Middle frontal gyrus (tissue), 1 donor: ENCODE measurements at regions not wholly inside any gene's neighbourhood (a gene's known extent, or its start where the extent isn't known, plus 50 kb on each side); places are given as distances from the start of the nearest gene placed in this dataset.
"Not testable (repeated sequence)": the region's sequence is repeated elsewhere in the genome, so short reads cannot be mapped to it uniquely, and the experiment has no call there.

Experiments used
- DNase-seq: peaks from one replicate; pipeline ENCODE4 v3.0.0-alpha.2; 2015; ENCODE audit warnings: low spot score; ENCODE audit errors: extremely low spot score

DNA sequence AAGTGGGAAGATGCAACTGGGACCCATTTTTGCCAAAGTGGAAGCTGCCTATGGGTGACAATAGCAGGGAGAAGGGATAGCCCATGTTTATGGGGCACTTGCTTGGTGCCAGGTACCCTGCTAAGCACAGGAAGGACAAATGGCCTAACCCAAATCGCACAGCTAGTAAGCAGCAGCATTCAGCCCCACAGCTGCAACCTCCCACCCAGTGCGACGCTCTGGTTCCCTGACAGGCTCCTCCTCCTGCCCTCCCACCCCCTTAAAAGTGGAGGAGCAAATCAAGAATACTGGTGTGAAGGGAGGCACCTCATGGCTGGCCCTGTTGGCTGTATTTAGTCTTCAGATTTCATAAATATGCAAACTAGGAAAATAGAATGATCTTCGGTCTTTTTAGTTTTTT lies 76.2 kb downstream of the RIN2 start:
- no peak for DNase-seq

DNA sequence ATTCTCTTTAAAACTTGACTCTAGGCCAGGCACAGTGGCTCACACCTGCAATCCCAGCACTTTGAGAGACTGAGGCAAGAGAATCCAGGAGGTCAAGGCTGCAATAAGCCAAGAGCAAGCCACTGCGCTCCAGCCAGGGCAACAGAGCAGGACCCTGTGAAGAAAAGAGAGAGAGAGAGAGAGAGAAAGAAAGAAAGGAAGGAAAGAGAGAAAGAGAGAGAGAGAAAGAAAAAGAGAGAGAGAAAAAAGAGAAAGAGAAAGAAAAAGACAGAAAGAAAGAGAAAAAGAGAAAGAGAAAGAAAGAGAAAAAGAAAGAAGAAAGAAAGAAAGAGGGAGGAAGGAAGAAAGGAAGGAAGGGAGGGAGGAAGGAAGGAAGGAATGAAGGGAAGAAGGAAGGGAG lies 76.7 kb downstream of the RIN2 start:
- no peak for DNase-seq

DNA sequence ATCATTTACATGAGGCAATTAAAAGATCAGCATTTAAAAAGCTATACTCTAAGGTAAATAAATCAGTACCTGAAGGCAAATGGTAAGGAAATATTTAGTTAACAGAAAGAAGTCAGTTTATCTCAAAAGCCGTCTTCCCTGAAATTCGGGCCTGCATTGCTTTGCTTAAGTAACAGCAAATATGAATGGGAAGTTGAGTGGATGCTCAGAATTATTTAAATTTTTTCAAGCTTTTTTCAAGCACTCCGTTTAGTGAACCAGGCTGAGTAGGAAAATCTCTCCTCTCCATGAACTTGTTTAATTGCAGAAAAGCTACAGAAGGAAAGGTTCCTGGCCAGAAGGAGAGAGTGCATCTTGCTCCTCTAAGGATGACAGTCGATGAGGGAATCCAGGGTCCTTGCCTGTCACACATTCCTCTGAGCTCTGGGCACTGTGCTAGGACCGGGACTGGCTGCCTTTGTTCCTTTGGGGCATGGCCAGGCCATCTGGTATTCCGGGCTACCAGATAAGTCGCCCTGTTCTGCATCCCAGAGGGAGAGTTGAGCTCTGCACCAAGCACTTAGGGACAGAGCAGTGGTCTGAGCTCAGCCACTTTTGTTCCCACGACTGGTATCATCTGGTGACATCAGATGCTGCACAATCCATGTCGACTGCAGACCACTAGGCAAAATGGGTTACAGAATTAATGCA lies 77.6 kb downstream of the RIN2 start:
- peak; percentile 40 for DNase-seq

DNA sequence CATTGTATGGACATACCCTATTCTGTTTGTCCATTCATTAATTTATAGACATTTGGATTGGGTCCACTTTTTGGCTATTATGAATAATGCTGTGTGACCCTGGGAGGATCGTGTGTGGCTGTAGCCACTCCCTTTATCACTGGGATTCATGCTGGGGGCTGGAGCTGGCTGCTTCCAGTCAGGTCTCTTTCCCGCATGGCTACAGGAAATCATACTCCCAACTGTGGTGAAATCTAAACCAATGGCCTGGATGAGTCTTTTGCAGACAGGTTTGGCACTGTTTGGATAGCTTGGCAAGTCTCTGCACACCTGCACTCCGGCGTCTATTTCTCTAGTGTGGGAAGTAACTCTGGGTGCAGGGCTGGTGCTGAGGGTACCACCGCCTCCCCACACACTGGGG lies 80.4 kb downstream of the RIN2 start:
- DNase-seq: no peak

DNA sequence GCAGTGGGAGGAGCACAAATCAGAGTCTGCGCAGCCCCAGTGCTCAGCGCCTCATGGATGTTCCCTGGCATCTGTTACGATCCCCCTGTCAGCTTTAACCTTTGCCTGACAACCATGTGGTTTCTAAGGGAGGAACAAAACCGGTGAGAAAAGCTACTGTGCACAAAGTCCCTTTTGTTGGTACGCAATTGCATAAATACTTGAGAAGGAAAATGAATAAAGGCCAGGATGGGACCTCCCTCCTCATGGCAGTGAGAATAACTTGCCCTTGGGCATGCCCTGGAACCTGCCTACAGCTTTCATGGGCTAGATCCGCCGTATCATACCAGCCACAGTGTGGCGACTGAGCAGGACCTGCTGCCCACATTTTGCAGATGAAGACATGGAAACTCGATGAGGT lies 81.0 kb downstream of the RIN2 start:
- no peak for DNase-seq

DNA sequence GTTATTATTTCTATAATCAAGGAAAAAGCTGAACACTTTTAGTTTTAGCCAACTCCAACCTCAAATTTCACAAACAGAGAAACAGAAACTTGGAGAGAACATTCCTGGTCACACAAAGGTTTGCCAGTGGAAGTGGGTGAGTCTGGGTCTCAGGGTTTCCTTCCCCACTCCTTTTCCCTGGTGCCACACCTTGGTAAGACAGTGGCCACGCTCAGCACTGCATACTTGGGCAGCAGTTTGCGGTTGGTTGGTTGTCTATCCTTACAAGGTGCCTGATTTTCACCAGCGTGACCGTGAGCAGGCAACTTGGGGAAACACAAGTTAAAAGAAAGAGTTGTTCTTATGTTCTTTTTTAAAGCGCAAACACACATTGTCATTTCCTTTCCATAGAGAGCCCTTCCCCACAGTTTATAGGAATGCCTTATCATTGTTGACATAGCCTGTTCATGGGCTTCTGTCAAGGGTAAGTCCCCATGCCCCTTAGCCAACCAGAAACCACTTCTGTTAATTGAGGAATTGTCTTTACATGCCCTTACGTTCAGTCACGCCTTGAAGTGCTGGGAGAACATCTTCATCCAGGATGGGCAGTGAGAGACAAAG lies 82.2 kb downstream of the RIN2 start:
- no peak for DNase-seq

DNA sequence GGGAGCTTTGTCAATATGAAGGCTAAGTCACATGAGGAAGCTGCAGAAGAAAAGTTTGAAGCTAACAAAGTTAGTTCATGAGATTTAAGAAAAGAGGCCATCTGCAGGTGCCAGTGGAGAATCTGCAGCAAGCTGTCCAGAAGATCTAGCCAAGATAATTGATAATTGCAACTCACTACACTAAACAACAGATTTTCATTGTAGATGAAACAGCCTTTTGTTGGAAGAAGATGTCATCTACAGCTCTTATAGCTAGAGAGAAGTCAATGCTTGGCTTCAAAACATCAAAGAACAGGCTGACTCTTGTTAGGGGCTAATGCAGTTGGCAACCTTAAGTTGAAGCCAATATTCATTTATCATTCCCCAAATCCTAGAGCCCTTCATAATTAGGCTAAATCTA lies 83.7 kb downstream of the RIN2 start:
- DNase-seq: no peak

DNA sequence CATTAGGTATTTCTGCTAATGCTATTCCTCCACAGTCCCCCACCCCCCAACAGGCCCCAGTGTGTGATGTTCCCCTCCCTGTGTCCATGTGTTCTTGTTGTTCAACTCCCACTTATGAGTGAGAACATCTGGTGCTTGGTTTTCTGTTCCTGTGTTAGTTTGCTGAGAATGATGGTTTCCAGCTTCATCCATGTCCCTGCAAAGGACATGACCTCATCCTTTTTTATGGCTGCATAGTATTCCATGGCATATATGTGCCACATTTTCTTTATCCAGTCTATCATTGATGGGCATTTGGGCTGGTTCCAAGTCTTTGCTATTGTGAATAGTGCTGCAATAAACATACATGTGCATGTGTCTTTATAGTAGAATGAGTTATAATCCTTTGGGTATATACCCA lies 86.8 kb downstream of the RIN2 start:
- DNase-seq: not testable (repeated sequence)

DNA sequence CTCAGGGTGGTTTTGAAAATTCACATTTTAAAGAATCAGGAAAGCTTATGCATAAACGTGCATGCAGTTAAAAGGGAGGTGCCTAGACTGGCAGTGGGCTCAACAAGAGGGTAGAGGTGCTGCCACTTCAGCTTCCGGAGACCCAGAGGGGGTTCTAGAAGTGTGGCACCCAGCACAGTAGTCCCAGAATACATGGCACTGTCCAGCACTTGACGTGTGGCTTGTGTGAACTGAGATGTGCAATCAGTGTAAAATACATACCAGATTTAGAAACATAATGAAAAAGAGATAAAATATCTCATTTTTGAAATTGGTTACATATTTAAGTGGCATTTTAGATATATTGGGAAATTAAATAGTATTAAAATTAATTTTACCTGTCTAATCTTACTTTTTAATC lies 89.3 kb downstream of the RIN2 start:
- no peak for DNase-seq

DNA sequence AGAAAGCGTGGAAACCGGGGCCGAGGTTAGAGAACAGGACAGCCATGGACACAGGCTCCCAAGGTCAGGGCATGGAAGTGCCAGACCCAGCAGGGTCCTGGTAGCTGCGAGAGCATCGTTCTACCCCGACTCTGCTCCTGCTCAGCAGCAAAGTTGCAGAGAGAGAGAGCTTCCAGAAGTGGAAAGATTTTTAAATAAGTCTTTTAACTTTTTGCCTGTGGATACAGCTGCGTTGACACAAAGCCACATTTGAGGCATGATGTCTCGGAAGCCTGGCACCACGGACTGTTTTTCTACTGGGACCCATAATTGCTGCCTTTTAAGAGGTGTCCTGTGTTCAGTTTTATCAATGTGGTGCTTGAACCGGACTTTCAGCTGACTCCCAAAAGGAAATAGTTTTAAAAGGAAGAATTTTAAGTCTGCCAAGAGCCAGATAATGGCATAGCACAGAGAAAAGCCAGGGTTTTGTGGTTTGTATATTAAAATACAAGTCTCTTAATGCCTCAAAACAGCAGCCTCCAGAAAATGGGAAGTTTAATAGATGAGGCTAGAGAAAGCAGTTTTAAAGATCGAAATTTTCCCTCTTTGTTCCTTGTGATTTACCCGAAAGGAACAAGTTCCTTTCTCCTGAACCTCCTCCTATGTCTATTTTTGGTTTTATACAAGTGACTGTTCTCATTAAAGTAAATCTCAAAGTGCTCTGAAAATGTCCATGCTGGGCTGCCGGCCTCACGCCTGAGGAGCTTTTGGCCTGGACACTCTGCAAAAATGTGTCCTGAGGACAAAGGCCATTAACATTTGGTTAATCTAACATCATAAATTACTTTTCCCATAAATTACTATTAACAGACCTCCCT lies 91.5 kb downstream of the RIN2 start:
- no peak for DNase-seq

DNA sequence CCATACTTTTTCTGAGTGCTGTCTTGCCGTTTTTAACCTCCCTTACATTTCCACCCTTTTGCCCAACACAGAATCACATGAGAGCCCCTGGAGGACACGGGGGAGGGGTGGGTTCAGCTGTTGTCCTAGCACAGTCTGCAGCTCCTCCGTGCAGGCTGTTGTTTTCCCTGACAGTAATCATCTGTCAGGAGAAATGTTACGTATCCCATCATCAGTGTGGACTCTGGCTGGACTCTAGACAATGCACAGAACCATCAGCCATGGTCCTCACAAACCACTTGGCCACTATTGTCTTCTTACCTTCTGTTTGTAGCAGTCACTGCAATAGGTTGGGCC lies 92.1 kb downstream of the RIN2 start:
- DNase-seq: no peak

DNA sequence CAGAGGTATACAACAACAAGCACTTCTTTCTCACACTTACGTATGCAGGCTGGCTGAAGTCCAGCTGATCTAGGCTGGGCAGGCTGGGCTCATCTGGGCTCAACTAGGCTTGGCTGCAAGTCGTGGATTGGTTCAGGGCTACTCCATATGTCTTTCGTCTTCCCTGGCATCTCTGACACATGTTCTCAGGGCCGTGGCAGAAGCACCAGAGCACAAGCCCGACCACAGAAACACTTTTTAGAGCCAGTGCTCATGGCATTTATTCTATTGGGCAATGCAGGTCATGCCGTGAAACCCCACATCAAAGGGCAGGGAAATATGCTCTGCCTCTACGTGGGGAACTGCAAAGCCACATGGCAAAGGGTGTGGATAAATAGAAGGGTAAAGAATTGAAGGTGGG lies 93.8 kb downstream of the RIN2 start:
- DNase-seq: no peak

DNA sequence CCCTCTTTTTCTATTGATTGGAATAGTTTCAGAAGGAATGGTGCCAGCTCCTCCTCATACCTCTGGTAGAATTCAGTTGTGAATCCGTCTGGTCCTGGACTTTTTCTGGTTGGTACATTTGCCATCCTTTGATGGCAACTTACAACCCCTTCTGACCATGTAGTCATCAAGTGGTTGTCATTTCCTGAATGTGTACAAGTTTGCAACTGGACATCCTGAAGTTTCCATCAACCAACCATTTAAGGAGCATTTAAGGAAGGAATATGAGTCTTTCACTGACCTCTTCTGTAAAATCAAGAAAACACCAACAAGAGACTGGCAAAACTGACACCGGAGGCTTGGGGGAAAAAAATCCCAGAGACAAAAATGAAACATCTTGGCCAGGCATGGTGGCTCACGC lies 97.4 kb downstream of the RIN2 start:
- DNase-seq: no peak

DNA sequence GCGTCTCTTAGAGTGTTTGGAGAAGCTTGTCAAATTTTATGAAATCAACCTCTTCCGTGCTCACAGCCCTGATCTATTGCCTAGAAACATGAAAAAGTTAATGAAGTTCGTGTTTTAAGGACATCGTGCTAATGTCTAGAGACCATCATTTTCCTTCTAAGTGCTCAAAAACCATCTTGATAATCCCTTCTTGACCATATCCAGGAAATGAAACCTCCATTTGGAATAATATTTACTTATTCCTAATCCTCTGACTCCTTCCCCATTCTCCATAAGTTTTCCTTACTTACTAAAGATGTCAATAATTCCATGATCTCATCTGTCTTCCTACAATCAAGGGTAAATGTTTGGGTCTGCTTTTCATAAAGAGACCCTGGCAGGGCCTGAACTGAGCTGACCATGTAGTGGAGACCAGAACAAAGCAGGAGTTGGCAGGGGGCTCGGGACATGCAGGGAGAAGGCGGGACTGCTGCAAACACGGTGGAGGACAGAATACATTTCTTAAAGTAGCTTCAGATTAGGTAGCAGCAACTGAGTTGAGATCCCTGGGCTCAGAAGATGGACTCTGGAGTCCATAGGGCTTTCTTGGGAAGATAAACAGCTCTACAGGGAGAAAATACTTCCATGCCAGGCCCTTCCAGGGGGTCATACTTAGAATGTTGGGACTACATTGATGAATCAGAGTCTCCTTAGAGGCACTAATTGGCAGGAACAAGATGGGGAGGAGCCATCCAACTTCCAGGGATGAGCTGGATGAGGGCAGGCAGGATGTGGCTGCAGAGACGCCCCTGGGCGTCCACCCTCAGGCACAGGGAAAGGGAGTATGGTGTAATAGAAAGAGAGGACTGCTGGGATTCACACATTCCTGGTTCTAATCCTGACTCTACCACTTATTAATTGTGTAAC lies 100.7 kb downstream of the RIN2 start:
- no peak for DNase-seq

DNA sequence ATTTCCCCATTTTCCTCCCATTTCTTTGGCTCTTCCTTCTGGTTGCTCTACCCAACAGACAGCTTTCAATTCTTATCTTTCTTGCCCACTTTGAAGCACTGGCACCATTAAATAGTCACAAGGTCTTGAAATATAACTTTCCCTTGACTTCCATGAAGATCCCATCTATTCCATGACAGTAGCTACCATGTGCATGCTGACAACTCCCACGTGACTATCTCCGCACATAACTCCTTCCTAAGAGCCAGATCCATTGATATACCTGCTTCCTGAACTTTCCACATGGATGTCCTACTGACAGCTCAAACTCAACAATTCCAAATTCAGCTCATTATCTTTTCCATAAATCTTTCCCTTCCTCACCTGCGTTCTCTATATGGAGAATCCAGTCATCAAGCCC lies 101.4 kb downstream of the RIN2 start:
- no peak for DNase-seq

DNA sequence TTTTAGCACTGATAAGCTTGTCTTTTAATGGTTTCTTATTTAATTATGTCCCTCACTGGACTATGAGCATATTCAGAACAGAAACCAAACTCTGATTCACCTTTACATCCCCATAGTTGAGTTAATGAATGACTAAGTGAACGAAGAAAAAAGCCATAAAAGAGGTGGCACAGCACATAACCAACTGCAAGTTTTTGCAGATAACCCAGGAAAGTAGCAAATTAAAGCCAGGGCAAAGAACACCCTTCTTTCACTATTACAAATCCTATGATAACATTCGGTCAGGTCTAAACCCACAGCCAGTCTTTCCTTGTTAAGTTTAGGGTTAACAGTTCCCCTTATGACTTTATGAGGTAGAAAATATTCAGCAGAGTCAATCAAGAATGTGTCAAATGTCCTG lies 102.7 kb downstream of the RIN2 start:
- no peak for DNase-seq

DNA sequence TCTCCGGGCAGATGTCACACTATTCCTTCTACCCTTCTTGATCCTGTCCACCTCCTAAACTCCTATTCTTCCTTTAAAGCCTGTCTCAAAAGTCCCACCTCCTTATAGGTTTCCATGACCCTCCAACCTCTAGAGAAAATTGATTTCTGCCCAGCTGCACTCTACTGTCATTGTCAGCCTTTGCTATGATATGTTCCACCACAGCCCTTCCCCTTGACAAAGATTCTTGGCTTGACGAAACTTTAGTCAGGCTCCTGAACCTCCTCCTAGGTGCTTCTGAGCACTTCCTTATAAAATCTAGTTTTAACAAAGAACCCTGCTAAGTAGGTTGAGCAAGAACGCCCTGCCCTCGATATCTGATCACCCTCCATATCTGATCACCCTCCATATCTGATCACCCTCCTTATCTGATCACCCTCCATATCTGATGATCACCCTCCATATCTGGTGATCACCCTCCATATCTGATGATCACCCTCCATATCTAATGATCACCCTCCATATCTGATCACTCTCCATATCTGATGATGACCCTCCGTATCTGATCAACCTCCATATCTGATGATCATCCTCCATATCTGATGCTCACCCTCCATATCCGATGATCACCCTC lies 103.2 kb downstream of the RIN2 start:
- DNase-seq: no peak

DNA sequence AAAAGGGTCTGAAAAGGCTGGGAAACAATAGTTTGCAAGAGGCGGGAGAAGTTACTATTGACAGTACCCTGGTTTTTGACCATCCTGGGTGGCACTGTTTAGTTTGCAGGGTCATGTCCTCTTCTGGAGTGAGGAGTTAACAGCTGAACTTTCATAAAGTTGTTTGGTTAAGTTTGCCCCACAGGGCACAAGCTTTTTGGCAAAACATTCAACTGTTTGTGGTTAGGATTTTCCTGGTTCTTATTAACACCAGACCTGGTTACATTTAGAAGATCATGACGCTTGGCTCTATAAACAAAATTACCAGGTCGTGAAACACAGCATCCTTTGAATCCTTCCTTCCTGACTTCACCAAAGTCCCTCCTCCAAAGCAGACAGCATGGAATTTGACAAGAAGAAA lies 106.1 kb downstream of the RIN2 start:
- DNase-seq: no peak

DNA sequence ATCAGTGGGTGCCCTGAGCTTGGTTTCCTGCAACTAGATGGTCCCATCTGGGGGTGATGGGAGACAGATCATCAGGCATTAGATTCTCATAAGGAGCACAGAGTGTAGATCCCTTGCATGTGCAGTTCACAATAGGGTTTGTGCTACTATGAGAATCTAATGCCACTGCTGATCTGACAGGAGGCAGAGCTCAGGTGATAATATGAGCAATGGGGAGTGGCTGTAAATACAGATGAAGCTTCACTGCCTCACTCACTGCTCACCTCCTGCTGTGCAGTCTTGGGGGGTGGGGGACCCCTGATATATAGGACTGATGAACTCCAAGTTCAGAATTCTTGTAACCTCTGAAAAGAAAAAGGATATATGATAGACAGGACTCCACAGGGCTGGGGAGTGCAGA lies 108.0 kb downstream of the RIN2 start:
- DNase-seq: no peak

DNA sequence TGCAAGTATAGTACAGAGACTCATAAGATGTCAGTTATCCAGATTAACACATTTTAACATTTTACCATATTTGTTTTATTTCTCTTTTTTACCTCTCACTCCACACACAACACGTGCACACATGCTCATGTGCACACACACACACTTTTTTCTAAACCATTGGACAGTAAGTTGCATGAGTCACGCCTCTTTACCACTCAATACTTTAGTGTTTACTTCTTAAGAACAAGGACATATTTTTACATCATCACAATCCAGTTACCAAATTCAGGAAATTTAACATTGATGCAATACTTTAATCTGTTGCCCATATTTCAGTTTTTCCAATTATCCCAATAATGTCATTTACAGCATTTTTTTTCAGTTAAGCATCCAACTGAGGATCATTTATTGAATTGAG lies 109.0 kb downstream of the RIN2 start:
- no peak for DNase-seq

DNA sequence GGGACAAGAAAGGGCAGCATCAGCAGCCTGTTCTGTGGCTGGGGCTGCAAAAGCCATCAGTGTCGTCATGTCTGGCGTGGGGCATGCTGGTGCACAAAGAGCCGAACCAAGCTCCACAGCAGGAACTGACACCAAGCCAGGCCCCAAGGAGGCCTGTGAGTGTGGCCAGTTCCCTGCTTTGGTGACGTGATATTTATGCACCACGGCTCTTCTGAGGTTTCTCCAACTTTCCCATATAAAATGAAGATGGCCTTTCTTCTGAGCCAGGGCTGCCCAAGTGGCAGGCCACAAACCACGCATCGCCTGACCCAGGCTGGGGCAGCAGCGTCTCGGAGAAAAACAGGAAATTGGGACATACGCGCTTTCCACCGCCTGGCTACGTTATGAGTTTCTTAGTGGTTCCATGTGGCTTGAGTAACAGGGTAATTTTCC lies 109.9 kb downstream of the RIN2 start:
- no peak for DNase-seq
